ENCODE measurements at regions not wholly inside any gene's neighbourhood (a gene's known extent, or its start where the extent isn't known, plus 50 kb on each side); places are given as distances from the start of the nearest gene placed in this dataset.
"Not testable (repeated sequence)": the region's sequence is repeated elsewhere in the genome, so short reads cannot be mapped to it uniquely, and the experiment has no call there.

- H3K4me1 ChIP-seq (ENCODE audit: control insufficient read depth, insufficient read depth, low read length); H3K4me3 ChIP-seq (ENCODE audit: low read length); DNase-seq (ENCODE audit: low read depth); H3K27me3 ChIP-seq (replicated peaks; ENCODE audit: control insufficient read depth, insufficient read depth, low read length); H3K9ac ChIP-seq (ENCODE audit: low read length); H3K36me3 ChIP-seq (ENCODE audit: control insufficient read depth, insufficient read depth, low read length, severe bottlenecking): not testable (repeated sequence)
- peaks cover 19% of the 10 kb centered on the region for H3K9me3 ChIP-seq (ENCODE audit: control insufficient read depth, low read length)
Measured at GRCh38 chr17:28265856-28266546, 53.0 kb upstream of the TMEM97 start.

GRCh38 chr17:28266547-28266920 is 52.5 kb upstream of the TMEM97 start:
- DNase-seq (ENCODE audit: low read depth); H3K9ac ChIP-seq (ENCODE audit: low read length); H3K27me3 ChIP-seq (replicated peaks; ENCODE audit: control insufficient read depth, insufficient read depth, low read length); H3K4me3 ChIP-seq (ENCODE audit: low read length); H3K36me3 ChIP-seq (ENCODE audit: control insufficient read depth, insufficient read depth, low read length, severe bottlenecking): not testable (repeated sequence)
- Histone ChIP-seq H3K4me1 (ENCODE audit: control insufficient read depth, insufficient read depth, low read length) (peaks cover 11% of the 10 kb centered on the region), H3K9me3 (ENCODE audit: control insufficient read depth, low read length) (peaks cover 19% of the 10 kb centered on the region)

- not testable (repeated sequence) for H3K27me3 ChIP-seq (replicated peaks; ENCODE audit: control insufficient read depth, insufficient read depth, low read length); H3K9ac ChIP-seq (ENCODE audit: low read length); H3K4me3 ChIP-seq (ENCODE audit: low read length); H3K36me3 ChIP-seq (ENCODE audit: control insufficient read depth, insufficient read depth, low read length, severe bottlenecking); DNase-seq (ENCODE audit: low read depth)
- Histone ChIP-seq H3K4me1 (ENCODE audit: control insufficient read depth, insufficient read depth, low read length) (peaks cover 17% of the 10 kb centered on the region), H3K9me3 (ENCODE audit: control insufficient read depth, low read length) (peaks cover 15% of the 10 kb centered on the region)
Measured at GRCh38 chr17:28266926-28267719, 51.9 kb upstream of the TMEM97 start.

GRCh38 chr17:28267720-28268609 is 51.0 kb upstream of the TMEM97 start:
- H3K36me3 ChIP-seq (ENCODE audit: control insufficient read depth, insufficient read depth, low read length, severe bottlenecking) = no peaks in the 10 kb centered on the region
- peaks cover 7% of the 10 kb centered on the region for H3K9me3 ChIP-seq (ENCODE audit: control insufficient read depth, low read length)
- no peaks in the 10 kb centered on the region for H3K27me3 ChIP-seq (replicated peaks; ENCODE audit: control insufficient read depth, insufficient read depth, low read length)
- no peak overlapping the region for H3K4me3 ChIP-seq (ENCODE audit: low read length)
- peaks cover 20% of the 10 kb centered on the region for H3K4me1 ChIP-seq (ENCODE audit: control insufficient read depth, insufficient read depth, low read length)
- DNase-seq (ENCODE audit: low read depth) = no peak
- H3K9ac ChIP-seq (ENCODE audit: low read length) = no peak overlapping the region

GRCh38 chr17:28268610-28269313 is 50.2 kb upstream of the TMEM97 start:
- H3K27me3 ChIP-seq (replicated peaks; ENCODE audit: control insufficient read depth, insufficient read depth, low read length) = no peaks in the 10 kb centered on the region
- H3K9ac ChIP-seq (ENCODE audit: low read length) = no peak overlapping the region
- DNase-seq (ENCODE audit: low read depth) = no peak
- H3K9me3 ChIP-seq (ENCODE audit: control insufficient read depth, low read length) = no peaks in the 10 kb centered on the region
- no peaks in the 10 kb centered on the region for H3K36me3 ChIP-seq (ENCODE audit: control insufficient read depth, insufficient read depth, low read length, severe bottlenecking)
- no peak overlapping the region for H3K4me3 ChIP-seq (ENCODE audit: low read length)
- H3K4me1 ChIP-seq (ENCODE audit: control insufficient read depth, insufficient read depth, low read length) = peaks cover 20% of the 10 kb centered on the region
